CD4-positive, alpha-beta T cell (primary cell): ENCODE measurements at regions not wholly inside any gene's neighbourhood (a gene's known extent, or its start where the extent isn't known, plus 50 kb on each side); places are given as distances from the start of the nearest gene placed in this dataset.

Experiments used
- ATAC-seq: fragments of 200-7000 bp; cut with Tn5 transposase; one replicate; pipeline ENCODE4 v1.10.0; 2022; ENCODE audit warnings: mild to moderate bottlenecking; ENCODE audit not compliant: poor library complexity
- CTCF ChIA-PET: fragments of 350-600 bp; sonication (Branson Sonifier 250); formaldehyde crosslinking; loops from one replicate; lab custom pipeline; 2021; ENCODE audit warnings: antibody characterized with exemption, inconsistent platforms; lab: Charles Lee
- POLR2A ChIA-PET: fragments of 350-600 bp; sonication (Branson Sonifier 250); formaldehyde crosslinking; loops from one replicate; lab custom pipeline; 2021; ENCODE audit warnings: antibody characterized with exemption, inconsistent platforms; lab: Charles Lee
- DNase-seq, 14 experiments: peaks; one replicate each; pipeline ENCODE4 v3.0.0-alpha.2; 2013 to 2020; ENCODE audit warnings: mixed read lengths in 2 of 14
- H3K27ac ChIP-seq, 2 donors: one replicate each; pipeline versions ENCODE4 v1.5.1 to v1.7.0; 2013; ENCODE audit warnings: low read length in 2 of 2, low read depth in 1 of 2, mild to moderate bottlenecking in 1 of 2
- H3K27me3 ChIP-seq, 2 experiments: 1 replicate in 1 of 2; 2 replicates in 1 of 2; pipeline versions ENCODE4 v1.6.1 to v1.7.0; 2013; ENCODE audit warnings: low read length in 2 of 2, control low read depth in 1 of 2, mild to moderate bottlenecking in 1 of 2, moderate library complexity in 1 of 2; ENCODE audit not compliant: insufficient read depth in 2 of 2, control insufficient read depth in 1 of 2
- H3K36me3 ChIP-seq: one replicate; pipeline ENCODE4 v1.6.1; 2013; ENCODE audit warnings: low read length, control low read depth; ENCODE audit not compliant: insufficient read depth
- H3K4me1 ChIP-seq: one replicate; pipeline ENCODE4 v1.6.1; 2013; ENCODE audit warnings: low read length, control low read depth; ENCODE audit not compliant: insufficient read depth
- H3K4me3 ChIP-seq: one replicate; pipeline ENCODE4 v1.5.1; 2013; ENCODE audit warnings: mild to moderate bottlenecking, low read length, moderate library complexity
- H3K9me3 ChIP-seq, 2 experiments: 1 replicate in 1 of 2; 2 replicates in 1 of 2; pipeline versions ENCODE4 v1.6.1 to v1.7.0; 2013; ENCODE audit warnings: low read length in 2 of 2, mild to moderate bottlenecking in 2 of 2, control low read depth in 1 of 2, moderate library complexity in 1 of 2; ENCODE audit not compliant: control insufficient read depth in 1 of 2, insufficient read depth in 1 of 2
- H3K27ac Mint-ChIP-seq: one replicate; pipeline ENCODE4 v1.8.0; 2020; ENCODE audit warnings: mixed read lengths
- H3K27me3 Mint-ChIP-seq: one replicate; pipeline ENCODE4 v1.8.0; 2021; ENCODE audit warnings: mixed read lengths
- H3K36me3 Mint-ChIP-seq: one replicate; pipeline ENCODE4 v1.8.0; 2021; ENCODE audit warnings: low read depth, mixed read lengths
- H3K4me1 Mint-ChIP-seq: one replicate; pipeline ENCODE4 v1.8.0; 2021; ENCODE audit warnings: low read depth, mixed read lengths
- H3K4me3 Mint-ChIP-seq: one replicate; pipeline ENCODE4 v1.8.0; 2020; ENCODE audit warnings: mild to moderate bottlenecking, mixed read lengths
- H3K9me3 Mint-ChIP-seq: one replicate; pipeline ENCODE4 v1.8.0; 2020; ENCODE audit warnings: mixed read lengths
- CTCF ChIP-seq: fragments of 200-600 bp; IDR thresholded peaks from one replicate; pipeline ENCODE4 v1.8.0; 2022; ENCODE audit warnings: antibody characterized with exemption, mild to moderate bottlenecking
- intact Hi-C, 2 experiments: fragments of 100-400 bp; cut with DNase I in 1 of 2; cut with micrococcal nuclease in 1 of 2; formaldehyde crosslinking; loops; one replicate each; pipeline versions ENCODE4 v1.15.1 to v1.9.0; 2023 to 2025; cut with DNase I, micrococcal nuclease

- TF ChIP-seq CTCF: no peak
- peaks cover 0 to 8% of the 10 kb centered on the region in 2 experiments for H3K9me3 ChIP-seq
- no peak overlapping the region for H3K27ac ChIP-seq
- H3K27me3 Mint-ChIP-seq: no peaks in the 10 kb centered on the region
- CTCF ChIA-PET: no interaction called here
- H3K9me3 Mint-ChIP-seq: no peaks in the 10 kb centered on the region
- no peak overlapping the region for H3K4me3 Mint-ChIP-seq
- no peaks in the 10 kb centered on the region for H3K36me3 ChIP-seq
- H3K36me3 Mint-ChIP-seq: no peaks in the 10 kb centered on the region
- H3K4me3 ChIP-seq: no peak overlapping the region
- H3K27ac Mint-ChIP-seq: no peak overlapping the region
- H3K4me1 ChIP-seq: no peaks in the 10 kb centered on the region
- H3K27me3 ChIP-seq: no peaks in the 10 kb centered on the region
- DNase-seq: peak in 1 of 14 experiments; percentile 21
- POLR2A ChIA-PET: no interaction called here
- no peaks in the 10 kb centered on the region for H3K4me1 Mint-ChIP-seq
- intact Hi-C loops: no loop called here
- ATAC-seq: no peak
These were observed 98.7 kb downstream of the C16orf95 start for GRCh38 chr16:87218281-87219055.

- H3K27ac Mint-ChIP-seq: no peak overlapping the region
- no peak overlapping the region for H3K27ac ChIP-seq
- POLR2A ChIA-PET: no interaction called here
- H3K4me3 Mint-ChIP-seq: no peak overlapping the region
- H3K9me3 ChIP-seq: peaks cover 0 to 8% of the 10 kb centered on the region in 2 experiments
- H3K36me3 ChIP-seq: no peaks in the 10 kb centered on the region
- DNase-seq (no peak), ATAC-seq (no peak)
- intact Hi-C loops: no loop called here
- H3K4me1 Mint-ChIP-seq: no peaks in the 10 kb centered on the region
- no peaks in the 10 kb centered on the region for H3K27me3 ChIP-seq
- H3K4me1 ChIP-seq: no peaks in the 10 kb centered on the region
- H3K36me3 Mint-ChIP-seq: no peaks in the 10 kb centered on the region
- CTCF ChIA-PET: no interaction called here
- TF ChIP-seq CTCF: no peak
- no peak overlapping the region for H3K4me3 ChIP-seq
- H3K9me3 Mint-ChIP-seq: no peaks in the 10 kb centered on the region
- no peaks in the 10 kb centered on the region for H3K27me3 Mint-ChIP-seq
These were observed 97.8 kb downstream of the C16orf95 start for GRCh38 chr16:87219287-87219909.

- H3K4me1 Mint-ChIP-seq: no peaks in the 10 kb centered on the region
These were observed 95.6 kb downstream of the C16orf95 start for GRCh38 chr16:87221633-87222032.

More at GRCh38 chr16:87221633-87222032, 95.6 kb downstream of the C16orf95 start:
- H3K4me3 Mint-ChIP-seq: no peak overlapping the region
- no peak overlapping the region for H3K4me3 ChIP-seq
- ATAC-seq (no peak), DNase-seq (no peak)
- H3K27me3 ChIP-seq: no peaks in the 10 kb centered on the region
- no peak overlapping the region for H3K27ac ChIP-seq
- H3K36me3 Mint-ChIP-seq: no peaks in the 10 kb centered on the region
- POLR2A ChIA-PET: no interaction called here
- H3K9me3 ChIP-seq: peaks cover 0 to 5% of the 10 kb centered on the region in 2 experiments
- no peaks in the 10 kb centered on the region for H3K4me1 ChIP-seq
- CTCF ChIA-PET: no interaction called here
- intact Hi-C loops: no loop called here
- no peaks in the 10 kb centered on the region for H3K27me3 Mint-ChIP-seq
- TF ChIP-seq CTCF: no peak
- H3K36me3 ChIP-seq: no peaks in the 10 kb centered on the region
- no peak overlapping the region for H3K27ac Mint-ChIP-seq
- no peaks in the 10 kb centered on the region for H3K9me3 Mint-ChIP-seq
